H1 (cell line): ENCODE measurements at regions not wholly inside any gene's neighbourhood (a gene's known extent, or its start where the extent isn't known, plus 50 kb on each side); places are given as distances from the start of the nearest gene placed in this dataset.

Experiments used
- CTCF ChIA-PET: fragments of 300-600 bp; sonication (Branson Sonifier 250); formaldehyde crosslinking; loops from one replicate; lab custom pipeline; 2021; ENCODE audit not compliant: partially characterized antibody; lab: Charles Lee
- POLR2A ChIA-PET: fragments of 300-600 bp; sonication (Branson Sonifier 250); formaldehyde crosslinking; loops from one replicate; lab custom pipeline; 2021; ENCODE audit warnings: inconsistent platforms; ENCODE audit not compliant: partially characterized antibody; lab: Charles Lee
- DNase-seq, 2 experiments: peaks; one replicate each; pipeline versions ENCODE4 v3.0.0 to v3.0.0-alpha.2; 2010 to 2022; ENCODE audit warnings: low spot score in 2 of 2, low read depth in 1 of 2, mixed read lengths in 1 of 2
- FAIRE-seq: peaks from 2 replicates; lab custom pipeline; 2011; peaks lifted over from hg19 to GRCh38; lab: Jason Lieb, UNC
- H2AFZ ChIP-seq: 2 replicates; pipeline ENCODE4 v1.8.1; 2012; ENCODE audit warnings: low read length, inconsistent platforms
- H2AK5ac ChIP-seq: 2 replicates; pipeline ENCODE4 v1.6.1; 2013; ENCODE audit warnings: low read depth, low read length
- H2BK120ac ChIP-seq: replicated peaks from 2 replicates; pipeline ENCODE3; 2013; ENCODE audit warnings: low read depth, low read length, inconsistent platforms
- H2BK12ac ChIP-seq: 2 replicates; pipeline ENCODE4 v1.6.1; 2013; ENCODE audit warnings: low read depth, low read length
- H2BK15ac ChIP-seq: 2 replicates; pipeline ENCODE4 v1.6.1; 2013; ENCODE audit warnings: low read length
- H2BK20ac ChIP-seq: 2 replicates; pipeline ENCODE4 v1.6.1; 2013; ENCODE audit warnings: low read length
- H2BK5ac ChIP-seq: 2 replicates; pipeline ENCODE4 v1.6.1; 2013; ENCODE audit warnings: low read depth, low read length
- H3K14ac ChIP-seq: 2 replicates; pipeline ENCODE4 v1.6.1; 2013; ENCODE audit warnings: inconsistent platforms; ENCODE audit not compliant: insufficient read length
- H3K18ac ChIP-seq: 2 replicates; pipeline ENCODE4 v1.6.1; 2013; ENCODE audit warnings: low read length; ENCODE audit errors: extremely low read depth
- H3K23ac ChIP-seq: 2 replicates; pipeline ENCODE4 v1.6.1; 2013; ENCODE audit warnings: inconsistent platforms; ENCODE audit not compliant: insufficient read length
- H3K23me2 ChIP-seq: 2 replicates; pipeline ENCODE4 v1.6.1; 2013; ENCODE audit warnings: low read depth, low read length
- H3K27ac ChIP-seq: 2 replicates; pipeline ENCODE4 v1.6.1; 2011; ENCODE audit warnings: low read depth, low read length, inconsistent platforms
- H3K27me3 ChIP-seq, 4 experiments: replicated peaks in 1 of 4; 1 replicate in 1 of 4; 2 replicates in 3 of 4; pipeline versions ENCODE4 v1.6.1 to v1.8.1; 2011 to 2013; ENCODE audit warnings: low read length in 3 of 4, mild to moderate bottlenecking in 3 of 4, inconsistent platforms in 2 of 4, mixed read lengths in 2 of 4, moderate library complexity in 1 of 4; ENCODE audit not compliant: control insufficient read depth in 3 of 4, insufficient read depth in 3 of 4; ENCODE audit errors: extremely low read depth in 1 of 4
- H3K36me3 ChIP-seq, 4 experiments: 2 replicates each; pipeline versions ENCODE4 v1.6.1 to v1.8.1; 2011 to 2013; ENCODE audit warnings: mild to moderate bottlenecking in 4 of 4, low read length in 3 of 4, moderate library complexity in 2 of 4, control low read depth in 1 of 4, inconsistent platforms in 1 of 4; ENCODE audit not compliant: insufficient read depth in 4 of 4, control insufficient read depth in 2 of 4
- H3K4ac ChIP-seq: replicated peaks from 2 replicates; pipeline ENCODE3; 2013; ENCODE audit warnings: low read length, low read depth, mixed read lengths, inconsistent platforms; ENCODE audit not compliant: insufficient read length
- H3K4me1 ChIP-seq, 4 experiments: replicated peaks in 1 of 4; 1 replicate in 1 of 4; 2 replicates in 3 of 4; pipeline versions ENCODE4 v1.6.1 to v1.8.1; 2011 to 2013; ENCODE audit warnings: low read length in 3 of 4, inconsistent platforms in 2 of 4, mixed read lengths in 1 of 4; ENCODE audit not compliant: insufficient read depth in 4 of 4, control insufficient read depth in 3 of 4
- H3K4me2 ChIP-seq, 2 experiments: 2 replicates each; pipeline versions ENCODE4 v1.6.1 to v1.8.1; 2011 to 2013; ENCODE audit warnings: low read depth in 2 of 2, low read length in 2 of 2, control low read depth in 1 of 2, inconsistent platforms in 1 of 2, mild to moderate bottlenecking in 1 of 2; ENCODE audit not compliant: insufficient read depth in 1 of 2
- H3K4me3 ChIP-seq, 4 experiments: fragments of 200-600, 300-600 bp in 1 of 4; sonication (generic), shearing (Covaris generic), sonication (Bioruptor Twin) in 1 of 4; 2 replicates each; pipeline versions ENCODE4 v1.5.1 to v1.8.1; 2011 to 2016; ENCODE audit warnings: low read length in 4 of 4, low read depth in 3 of 4, control low read depth in 2 of 4, inconsistent platforms in 2 of 4, mild to moderate bottlenecking in 2 of 4, mixed read lengths in 1 of 4, moderate library complexity in 1 of 4; ENCODE audit not compliant: insufficient read depth in 2 of 4; ENCODE audit errors: extremely low read depth in 1 of 4
- H3K56ac ChIP-seq: replicated peaks from 2 replicates; pipeline ENCODE3; 2013; ENCODE audit warnings: low read depth, mild to moderate bottlenecking, mixed read lengths, low read length, inconsistent platforms; ENCODE audit not compliant: insufficient read length
- H3K79me1 ChIP-seq: 2 replicates; pipeline ENCODE4 v1.6.1; 2013; ENCODE audit warnings: low read depth, low read length, control low read depth
- H3K79me2 ChIP-seq, 2 experiments: 2 replicates each; pipeline versions ENCODE4 v1.6.1 to v1.8.1; 2012 to 2013; ENCODE audit warnings: low read length in 2 of 2, mild to moderate bottlenecking in 2 of 2, inconsistent platforms in 1 of 2; ENCODE audit not compliant: insufficient read depth in 2 of 2, control insufficient read depth in 1 of 2
- H3K9ac ChIP-seq, 4 experiments: replicated peaks in 1 of 4; 1 replicate in 1 of 4; 2 replicates in 3 of 4; pipeline versions ENCODE4 v1.6.1 to v1.8.1; 2011 to 2013; ENCODE audit warnings: low read depth in 3 of 4, low read length in 3 of 4, control low read depth in 2 of 4, mild to moderate bottlenecking in 2 of 4, moderate library complexity in 2 of 4, inconsistent platforms in 1 of 4; ENCODE audit errors: extremely low read depth in 1 of 4
- H3K9me3 ChIP-seq, 2 experiments: 2 replicates each; pipeline versions ENCODE4 v1.6.1 to v1.8.1; 2012 to 2013; ENCODE audit warnings: mild to moderate bottlenecking in 2 of 2, moderate library complexity in 2 of 2, control low read depth in 1 of 2, inconsistent platforms in 1 of 2, low read depth in 1 of 2, low read length in 1 of 2, mixed read lengths in 1 of 2; ENCODE audit not compliant: insufficient read depth in 2 of 2
- H4K20me1 ChIP-seq, 2 experiments: replicated peaks in 1 of 2; 2 replicates each; pipeline versions ENCODE3 to v1.8.1; 2011 to 2013; ENCODE audit warnings: inconsistent platforms in 2 of 2, low read length in 2 of 2, mild to moderate bottlenecking in 1 of 2; ENCODE audit not compliant: insufficient read depth in 2 of 2, control insufficient read depth in 1 of 2
- H4K5ac ChIP-seq: 2 replicates; pipeline ENCODE4 v1.6.1; 2013; ENCODE audit warnings: low read length, low read depth, mixed read lengths, inconsistent platforms; ENCODE audit not compliant: insufficient read length
- H4K8ac ChIP-seq: 2 replicates; pipeline ENCODE4 v1.8.0; 2013; ENCODE audit warnings: mild to moderate bottlenecking, moderate library complexity, low read length, inconsistent platforms; ENCODE audit not compliant: insufficient read depth; ENCODE audit errors: extremely low read depth
- H4K91ac ChIP-seq: replicated peaks from 2 replicates; pipeline ENCODE3; 2013; ENCODE audit warnings: low read length, mixed read lengths, inconsistent platforms; ENCODE audit not compliant: insufficient read length
- BACH1 ChIP-seq: IDR thresholded peaks from 2 replicates; pipeline ENCODE4 v1.6.1; 2012; ENCODE audit warnings: low read length, improper control_type of control experiment
- BCL11A ChIP-seq, 2 experiments: IDR thresholded peaks; one replicate each; pipeline ENCODE4 v1.6.1; 2011; ENCODE audit warnings: low read depth in 2 of 2, low read length in 2 of 2, mild to moderate bottlenecking in 2 of 2
- BRCA1 ChIP-seq: IDR thresholded peaks from 2 replicates; pipeline ENCODE4 v1.6.1; 2012; ENCODE audit warnings: low read depth, low read length, improper control_type of control experiment
- CEBPB ChIP-seq: IDR thresholded peaks from 2 replicates; pipeline ENCODE4 v1.6.1; 2012; ENCODE audit warnings: low read depth, low read length
- HDAC6 ChIP-seq: IDR thresholded peaks from one replicate; pipeline ENCODE4 v1.7.1; 2012; ENCODE audit warnings: low read depth, mild to moderate bottlenecking, inconsistent platforms, low read length, moderate library complexity
- KDM1A ChIP-seq: fragments of 200-600, 300-600 bp; sonication (generic); IDR thresholded peaks from 2 replicates; pipeline ENCODE4 v1.7.1; 2016; ENCODE audit warnings: mild to moderate bottlenecking, low read length, borderline replicate concordance
- KDM5A ChIP-seq: fragments of 200-600 bp; IDR thresholded peaks from 2 replicates; pipeline ENCODE4 v1.7.1; 2012; ENCODE audit warnings: mild to moderate bottlenecking, low read length, inconsistent platforms, mixed read lengths
- MAFK ChIP-seq: IDR thresholded peaks from 2 replicates; pipeline ENCODE4 v1.6.1; 2012; ENCODE audit warnings: low read depth, mild to moderate bottlenecking, improper control_type of control experiment, low read length
- NRF1 ChIP-seq: IDR thresholded peaks from 2 replicates; pipeline ENCODE4 v1.6.1; 2011; ENCODE audit warnings: mild to moderate bottlenecking, low read depth, low read length, improper control_type of control experiment
- RXRA ChIP-seq: IDR thresholded peaks from 2 replicates; pipeline ENCODE4 v1.6.1; 2011; ENCODE audit warnings: low read depth, mild to moderate bottlenecking, low read length, moderate library complexity; ENCODE audit not compliant: insufficient read depth
- SIRT6 ChIP-seq: IDR thresholded peaks from one replicate; pipeline ENCODE4 v1.7.1; 2012; ENCODE audit warnings: low read length, inconsistent platforms
- SRF ChIP-seq: IDR thresholded peaks from 2 replicates; pipeline ENCODE4 v1.6.1; 2011; ENCODE audit warnings: mild to moderate bottlenecking, low read depth, low read length, moderate library complexity
- TAF1 ChIP-seq: IDR thresholded peaks from 2 replicates; pipeline ENCODE4 v1.6.1; 2011; ENCODE audit warnings: mild to moderate bottlenecking, low read depth, low read length
- TAF7 ChIP-seq: optimal IDR thresholded peaks from 2 replicates; pipeline ENCODE3; 2011; ENCODE audit warnings: low read depth, mild to moderate bottlenecking, inconsistent platforms, low read length, moderate library complexity, borderline replicate concordance
- TEAD4 ChIP-seq: IDR thresholded peaks from 2 replicates; pipeline ENCODE4 v1.6.1; 2012; ENCODE audit warnings: low read depth, low read length, inconsistent platforms, mixed read lengths
- USF2 ChIP-seq: IDR thresholded peaks from 2 replicates; pipeline ENCODE4 v1.6.1; 2011; ENCODE audit warnings: low read length, improper control_type of control experiment
- WGBS, 2 experiments: shearing (Covaris generic) in 1 of 2; methylation state at CpG; one replicate each; pipeline versions ENCODE4 v1.1.6 to v1.1.7; 2013 to 2015; ENCODE audit warnings: low lambda C conversion rate in 2 of 2, mixed read lengths in 2 of 2, inconsistent platforms in 1 of 2, low coverage in 1 of 2, missing lambda C conversion rate in 1 of 2; ENCODE audit not compliant: insufficient replicate concordance in 2 of 2, insufficient coverage in 1 of 2, insufficient read length in 1 of 2; ENCODE audit errors: extremely low coverage in 1 of 2, missing lambda C conversion rate in 1 of 2; 5-methylcytosine and 5-hydroxymethylcytosine counted together

- Histone ChIP-seq H4K20me1 (no peaks in the 10 kb centered on the region), H3K4me3 (no peak overlapping the region), H4K91ac (no peak overlapping the region), H3K18ac (no peak overlapping the region), H3K79me2 (no peaks in the 10 kb centered on the region), H3K79me1 (no peaks in the 10 kb centered on the region), H3K14ac (no peak overlapping the region), H3K56ac (no peak overlapping the region), H2BK5ac (no peak overlapping the region), H3K23me2 (no peaks in the 10 kb centered on the region), H4K5ac (no peak overlapping the region), H2AK5ac (no peak overlapping the region), H3K27ac (no peak overlapping the region), H2AFZ (no peak overlapping the region), H3K27me3 (no peaks in the 10 kb centered on the region), H4K8ac (no peak overlapping the region), H2BK12ac (no peak overlapping the region), H3K36me3 (no peaks in the 10 kb centered on the region), H2BK20ac (no peak overlapping the region), H2BK120ac (no peak overlapping the region), H3K9ac (no peak overlapping the region), H3K23ac (no peak overlapping the region), H2BK15ac (no peak overlapping the region), H3K4me2 (no peak overlapping the region), H3K4ac (no peak overlapping the region), H3K9me3 (no peaks in the 10 kb centered on the region), H3K4me1 (no peaks in the 10 kb centered on the region)
- WGBS, 2 experiments: 95% methylated on average over 2 of the region's 2 CpGs; no CpG with 5 or more reads in 1 of the 2 experiments
- FAIRE-seq: no peak
- CTCF ChIA-PET: interaction anchor here (1.7 kb wide), 1 partner anchor 229 kb away, joined by 5 read pairs; no protein-coding TSS in a partner anchor
- DNase-seq: no peak
- POLR2A ChIA-PET: no interaction called here
- TF ChIP-seq SIRT6 (no peak), MAFK (no peak), KDM5A (no peak), KDM1A (no peak), HDAC6 (no peak), SRF (no peak), TEAD4 (no peak), RXRA (no peak), NRF1 (no peak), TAF7 (no peak), CEBPB (no peak), TAF1 (no peak), BCL11A (IDR thresholded peaks at IDR 0.05; ENCODE audit: low read depth in 2 of 2, low read length in 2 of 2) (no peak), BACH1 (no peak), BRCA1 (no peak), USF2 (no peak)
These were observed 289.6 kb downstream of the MAT2B start for GRCh38 chr5:163794993-163795392.
